HepG2 (cell line): ENCODE measurements at regions not wholly inside any gene's neighbourhood (a gene's known extent, or its start where the extent isn't known, plus 50 kb on each side); places are given as distances from the start of the nearest gene placed in this dataset.

ENCODE experiments used
- ATAC-seq: fragments of 200-7000 bp; cut with Tn5 transposase; 3 replicates; pipeline ENCODE4 v1.9.1; 2020; ENCODE audit warnings: mild to moderate bottlenecking, moderate library complexity
- BruUV-seq: library from RNA; stranded (reverse); fragments of 400-500 nt; replicated peaks from 2 replicates; lab custom pipeline; 2021; lab: Mats Ljungman, UMichigan
- CTCF ChIA-PET: fragments of 300-600 bp; formaldehyde crosslinking; extraction: SDS; loops from one replicate; lab custom pipeline; 2021; ENCODE audit warnings: low total read pairs, inconsistent platforms, low intra/inter-chr PET ratio; lab: Yijun Ruan, JAX
- POLR2A ChIA-PET: fragments of 350-600 bp; sonication (Branson Sonifier 250); formaldehyde crosslinking; loops from one replicate; lab custom pipeline; 2020; ENCODE audit warnings: antibody characterized with exemption, inconsistent platforms; lab: Yijun Ruan, JAX
- DNase-seq: peaks from one replicate; pipeline ENCODE4 v3.0.0-alpha.2; 2015; ENCODE audit warnings: low spot score
- FAIRE-seq: peaks from 3 replicates; lab custom pipeline; 2011; peaks lifted over from hg19 to GRCh38; lab: Jason Lieb, UNC
- H2AFZ ChIP-seq: one replicate; pipeline ENCODE4 v1.6.1; 2011; ENCODE audit warnings: low read length, inconsistent platforms
- H3K27ac ChIP-seq: fragments of 300-600 bp; 3 replicates; pipeline ENCODE4 v1.8.0; 2011; ENCODE audit warnings: mixed run types, mild to moderate bottlenecking, mixed read lengths, low read length, inconsistent platforms; ENCODE audit not compliant: insufficient read depth; ENCODE audit errors: extremely low read length
- H3K27me3 ChIP-seq, 2 experiments: fragments of 200-600 bp in 1 of 2; 2 replicates in 1 of 2; 3 replicates in 1 of 2; pipeline versions ENCODE4 v1.6.0 to v1.8.0; 2011; ENCODE audit warnings: low read length in 2 of 2, mild to moderate bottlenecking in 2 of 2, moderate library complexity in 2 of 2, inconsistent platforms in 1 of 2; ENCODE audit not compliant: insufficient read depth in 2 of 2, control insufficient read depth in 1 of 2
- H3K36me3 ChIP-seq, 2 experiments: fragments of 200-600 bp in 1 of 2; replicated peaks in 1 of 2; 2 replicates in 1 of 2; 3 replicates in 1 of 2; pipeline versions ENCODE4 v1.5.1 to v1.8.0; 2011; ENCODE audit warnings: low read length in 2 of 2, inconsistent platforms in 1 of 2; ENCODE audit not compliant: insufficient read depth in 2 of 2, control insufficient read depth in 1 of 2
- H3K4me1 ChIP-seq: 2 replicates; pipeline ENCODE4 v1.5.1; 2012; ENCODE audit warnings: low read length, inconsistent platforms; ENCODE audit not compliant: insufficient read depth
- H3K4me2 ChIP-seq: 2 replicates; pipeline ENCODE4 v1.6.0; 2011; ENCODE audit warnings: low read depth, low read length, inconsistent platforms
- H3K4me3 ChIP-seq, 3 experiments: fragments of 200-600 bp in 1 of 3; sonication (generic), shearing (Covaris generic) in 1 of 3; replicated peaks in 1 of 3; 2 replicates each; pipeline ENCODE4 v1.5.1; 2011 to 2016; ENCODE audit warnings: low read length in 3 of 3, inconsistent platforms in 2 of 3, low read depth in 2 of 3, mild to moderate bottlenecking in 2 of 3, control low read depth in 1 of 3, mixed read lengths in 1 of 3; ENCODE audit not compliant: insufficient read depth in 1 of 3
- H3K79me2 ChIP-seq: one replicate; pipeline ENCODE4 v1.6.1; 2011; ENCODE audit warnings: low read length, inconsistent platforms; ENCODE audit not compliant: insufficient read depth
- H3K9ac ChIP-seq: 2 replicates; pipeline ENCODE4 v1.6.0; 2011; ENCODE audit warnings: mild to moderate bottlenecking, low read depth, low read length, inconsistent platforms; ENCODE audit not compliant: insufficient read depth
- H3K9me3 ChIP-seq: 2 replicates; pipeline ENCODE4 v1.5.1; 2012; ENCODE audit warnings: mild to moderate bottlenecking, low read length
- H4K20me1 ChIP-seq: 2 replicates; pipeline ENCODE4 v1.6.0; 2011; ENCODE audit warnings: inconsistent platforms, mild to moderate bottlenecking, low read length, moderate library complexity; ENCODE audit not compliant: insufficient read depth
- CEBPB ChIP-seq: IDR thresholded peaks from 2 replicates; pipeline ENCODE4 v1.6.1; 2011; ENCODE audit warnings: low read depth, low read length, improper control_type of control experiment, borderline replicate concordance
- GTF2F1 ChIP-seq: fragments of 150-350 bp; IDR thresholded peaks from 2 replicates; pipeline ENCODE4 v1.6.1; 2014; ENCODE audit warnings: low read length
- HNRNPK ChIP-seq: fragments of 200-400 bp; formaldehyde crosslinking; IDR thresholded peaks from 2 replicates; pipeline ENCODE4 v1.6.1; 2018; ENCODE audit warnings: low read length, low read depth, moderate library complexity, mild to moderate bottlenecking; ENCODE audit not compliant: poor library complexity, severe bottlenecking
- MNT ChIP-seq: fragments of 450-650 bp; IDR thresholded peaks from 2 replicates; pipeline ENCODE4 v1.6.1; 2016
- NFIC ChIP-seq: IDR thresholded peaks from 2 replicates; pipeline ENCODE4 v1.6.1; 2012; ENCODE audit warnings: mild to moderate bottlenecking, low read length, inconsistent platforms
- PLSCR1 ChIP-seq: sonication (generic); formaldehyde crosslinking; IDR thresholded peaks from 2 replicates; pipeline ENCODE4 v1.5.0; 2020; ENCODE audit warnings: missing genetic modification reagents, mild to moderate bottlenecking, borderline replicate concordance
- ZNF572 ChIP-seq: sonication (generic); formaldehyde crosslinking; IDR thresholded peaks from 2 replicates; pipeline ENCODE4 v1.5.1; 2020; ENCODE audit warnings: mild to moderate bottlenecking, missing genetic modification reagents
- ZNF646 ChIP-seq: sonication (generic); formaldehyde crosslinking; IDR thresholded peaks from 2 replicates; pipeline ENCODE4 v1.9.0; 2021; ENCODE audit warnings: mild to moderate bottlenecking, missing genetic modification reagents
- ZSCAN22 ChIP-seq: sonication (generic); formaldehyde crosslinking; IDR thresholded peaks from 2 replicates; pipeline ENCODE4 v1.4.0; 2020; ENCODE audit warnings: mild to moderate bottlenecking, missing genetic modification reagents
- WGBS: methylation state at CpG from one replicate; pipeline ENCODE4 v1.1.6; 2017; ENCODE audit warnings: low lambda C conversion rate; 5-methylcytosine and 5-hydroxymethylcytosine counted together
- in situ Hi-C: cut with HindIII; loops from 2 replicates; pipeline ENCODE4 v1.10.0; 2017; ENCODE audit warnings: low pct_unique_long_range_greater_than_20kb; ENCODE audit not compliant: extremely low pct_ligation_motif_present
- intact Hi-C: fragments of 100-400 bp; cut with micrococcal nuclease; formaldehyde crosslinking; loops from one replicate; pipeline ENCODE4 v1.10.0; 2022; ENCODE audit not compliant: unreplicated experiment

GRCh38 chr9:23050548-23050947 lies 603.9 kb downstream of the DMRTA1 start:
- no peaks in the 10 kb centered on the region for H4K20me1 ChIP-seq
- H3K27ac ChIP-seq, result no peak overlapping the region
- no peak overlapping the region for H3K9ac ChIP-seq
- no peaks in the 10 kb centered on the region for H3K27me3 ChIP-seq
- no peak overlapping the region for H2AFZ ChIP-seq
- no peak overlapping the region for H3K4me2 ChIP-seq
- no peaks in the 10 kb centered on the region for H3K79me2 ChIP-seq
- ChIA-PET POLR2A (no interaction called here), CTCF (no interaction called here)
- no peaks in the 10 kb centered on the region for H3K4me1 ChIP-seq
- TF ChIP-seq CEBPB (peak; percentile 34; the same call in 1 of the 2 replicates), ZNF572 (no peak)
- DNase-seq (no peak), FAIRE-seq (no peak), ATAC-seq (no peak)
- in situ Hi-C loops (no loop called here), intact Hi-C loops (no loop called here)
- H3K4me3 ChIP-seq, result no peak overlapping the region
- WGBS, result 58% methylated on average over 1 of the region's 1 CpG
- H3K36me3 ChIP-seq, result no peaks in the 10 kb centered on the region
- H3K9me3 ChIP-seq, result peaks cover 59% of the 10 kb centered on the region
- no TSS peak for BruUV-seq

GRCh38 chr9:23073136-23073535 lies 626.5 kb downstream of the DMRTA1 start:
- no peak for ATAC-seq
- Histone ChIP-seq H3K27me3 (no peaks in the 10 kb centered on the region), H3K9me3 (peaks cover 22% of the 10 kb centered on the region), H3K9ac (no peak overlapping the region), H4K20me1 (no peaks in the 10 kb centered on the region), H3K4me3 (no peak overlapping the region), H3K36me3 (no peaks in the 10 kb centered on the region), H3K4me1 (no peaks in the 10 kb centered on the region), H2AFZ (no peak overlapping the region), H3K79me2 (no peaks in the 10 kb centered on the region), H3K4me2 (no peak overlapping the region), H3K27ac (no peak overlapping the region)
- ChIA-PET CTCF (no interaction called here), POLR2A (no interaction called here)
- in situ Hi-C loops, result no loop called here
- intact Hi-C loops, result no loop called here
- DNase-seq, result no peak
- 0% methylated on average over 1 of the region's 1 CpG for WGBS
- BruUV-seq, result no TSS peak
- no peak for FAIRE-seq
- no peak for TF ChIP-seq PLSCR1
- no peak for TF ChIP-seq ZSCAN22 (CRISPR knock-in tag)
- TF ChIP-seq HNRNPK, result no peak
- no peak for TF ChIP-seq GTF2F1
- TF ChIP-seq MNT, result no peak
- TF ChIP-seq ZNF646, result no peak
- no peak for TF ChIP-seq NFIC
